ENCODE measurements at regions not wholly inside any gene's neighbourhood (a gene's known extent, or its start where the extent isn't known, plus 50 kb on each side); places are given as distances from the start of the nearest gene placed in this dataset.

DNA sequence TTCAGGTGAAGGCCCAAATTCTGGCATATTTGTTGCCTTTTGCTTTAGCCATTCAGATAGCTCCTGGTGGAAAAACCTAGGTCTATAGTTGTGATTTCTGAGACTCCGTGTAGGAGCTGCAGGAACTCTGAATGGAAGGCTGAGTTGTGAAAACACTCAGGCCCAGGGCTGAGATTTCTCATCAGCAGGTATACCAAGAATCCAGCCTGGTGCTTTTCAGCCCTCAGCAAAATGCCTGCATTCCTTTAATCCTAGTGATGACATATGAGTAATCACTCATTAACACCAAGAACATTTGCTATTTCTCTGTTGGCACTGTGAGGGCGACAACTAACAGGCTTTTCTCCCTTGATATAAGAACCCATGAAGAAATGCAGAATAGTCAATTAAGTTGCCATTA is 546.1 kb upstream of the MAN1A1 start:
- ATAC-seq (no peak), DNase-seq (no peak)
- H3K9me3 ChIP-seq, result no peaks in the 10 kb centered on the region
- H3K4me3 ChIP-seq, result no peak overlapping the region
- intact Hi-C loops (cut with DNase I), result no loop called here
- H3K4me1 ChIP-seq, result no peaks in the 10 kb centered on the region
- H3K27me3 ChIP-seq (ENCODE audit: low read depth), result no peaks in the 10 kb centered on the region
- no peak overlapping the region for H3K27ac ChIP-seq
- no peaks in the 10 kb centered on the region for H3K36me3 ChIP-seq
- TF ChIP-seq, protein P1, sequence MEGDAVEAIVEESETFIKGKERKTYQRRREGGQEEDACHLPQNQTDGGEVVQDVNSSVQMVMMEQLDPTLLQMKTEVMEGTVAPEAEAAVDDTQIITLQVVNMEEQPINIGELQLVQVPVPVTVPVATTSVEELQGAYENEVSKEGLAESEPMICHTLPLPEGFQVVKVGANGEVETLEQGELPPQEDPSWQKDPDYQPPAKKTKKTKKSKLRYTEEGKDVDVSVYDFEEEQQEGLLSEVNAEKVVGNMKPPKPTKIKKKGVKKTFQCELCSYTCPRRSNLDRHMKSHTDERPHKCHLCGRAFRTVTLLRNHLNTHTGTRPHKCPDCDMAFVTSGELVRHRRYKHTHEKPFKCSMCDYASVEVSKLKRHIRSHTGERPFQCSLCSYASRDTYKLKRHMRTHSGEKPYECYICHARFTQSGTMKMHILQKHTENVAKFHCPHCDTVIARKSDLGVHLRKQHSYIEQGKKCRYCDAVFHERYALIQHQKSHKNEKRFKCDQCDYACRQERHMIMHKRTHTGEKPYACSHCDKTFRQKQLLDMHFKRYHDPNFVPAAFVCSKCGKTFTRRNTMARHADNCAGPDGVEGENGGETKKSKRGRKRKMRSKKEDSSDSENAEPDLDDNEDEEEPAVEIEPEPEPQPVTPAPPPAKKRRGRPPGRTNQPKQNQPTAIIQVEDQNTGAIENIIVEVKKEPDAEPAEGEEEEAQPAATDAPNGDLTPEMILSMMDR (IDR thresholded peaks at IDR 0.05), result no peak

DNA sequence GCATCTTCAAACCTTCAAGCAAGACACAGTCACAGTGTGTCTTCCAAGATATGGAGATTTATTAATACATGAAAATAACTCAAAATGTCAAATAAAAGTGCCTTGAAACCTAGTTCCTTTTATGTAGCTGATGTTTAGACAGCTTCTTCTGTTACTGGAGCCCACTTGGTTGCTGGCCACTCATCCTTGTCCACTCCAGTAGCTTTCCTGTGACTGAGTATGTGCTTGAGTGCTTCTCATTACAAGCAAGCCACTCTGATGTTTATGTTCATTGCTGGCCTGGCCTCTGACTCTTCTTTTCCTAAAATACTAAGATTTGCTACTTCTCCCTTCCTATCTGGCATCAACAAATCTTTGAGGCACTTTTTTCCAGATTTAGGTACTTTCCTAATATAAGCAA is 545.2 kb upstream of the MAN1A1 start:
- DNase-seq, result no peak
- no peaks in the 10 kb centered on the region for H3K27me3 ChIP-seq (ENCODE audit: low read depth)

DNA sequence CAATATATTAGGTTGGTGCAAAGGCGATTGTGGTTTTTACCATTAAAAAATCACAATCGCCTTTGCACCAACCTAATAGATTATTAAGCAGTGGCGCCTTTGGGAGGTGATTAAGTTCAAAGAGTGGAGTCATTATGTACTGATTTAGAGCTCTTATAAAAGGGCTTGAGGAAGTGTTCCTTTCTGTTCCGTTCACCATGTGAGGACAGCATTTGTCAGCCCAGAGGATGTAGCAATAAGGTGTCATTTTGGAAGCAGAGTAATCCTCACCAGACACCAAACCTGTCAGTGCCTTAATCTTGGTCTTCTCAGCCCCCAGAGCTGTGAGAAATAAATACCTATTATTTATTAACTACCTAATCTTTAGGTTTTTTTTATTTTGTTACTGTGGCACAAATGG is 542.1 kb upstream of the MAN1A1 start:
- intact Hi-C loops (cut with DNase I), result no loop called here
- no peak for ATAC-seq

More for the DNA sequence above, 545.2 kb upstream of the MAN1A1 start:
- no peak overlapping the region for H3K27ac ChIP-seq
- H3K9me3 ChIP-seq, result no peaks in the 10 kb centered on the region
- intact Hi-C loops (cut with DNase I), result no loop called here
- H3K4me1 ChIP-seq, result no peaks in the 10 kb centered on the region
- TF ChIP-seq, protein P1 (IDR thresholded peaks at IDR 0.05), result no peak
- H3K4me3 ChIP-seq, result no peak overlapping the region
- H3K36me3 ChIP-seq, result no peaks in the 10 kb centered on the region
- no peak for ATAC-seq

DNA sequence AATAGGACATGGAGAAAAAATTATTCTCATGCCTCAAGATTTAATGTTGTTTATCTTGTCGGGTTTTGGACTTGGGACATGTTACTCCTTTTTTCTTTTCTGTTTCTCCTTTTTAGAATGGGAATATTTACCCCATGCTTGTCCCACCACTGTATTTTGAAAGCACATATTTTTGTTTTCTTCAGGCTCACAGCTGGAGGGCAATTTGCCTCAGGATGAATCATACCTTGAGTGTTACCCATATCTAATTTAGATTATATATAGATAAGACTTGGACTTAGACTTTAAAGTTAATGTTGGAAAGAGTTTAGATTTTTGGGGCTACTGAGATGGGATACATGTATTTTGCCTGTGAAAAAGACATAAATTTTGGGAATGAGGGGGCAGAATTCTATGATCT is 541.6 kb upstream of the MAN1A1 start:
- no peaks in the 10 kb centered on the region for H3K27me3 ChIP-seq (ENCODE audit: low read depth)
- no peaks in the 10 kb centered on the region for H3K9me3 ChIP-seq
- DNase-seq, result no peak
- no peaks in the 10 kb centered on the region for H3K4me1 ChIP-seq
- H3K27ac ChIP-seq, result no peak overlapping the region
- TF ChIP-seq, protein P1 (IDR thresholded peaks at IDR 0.05), result no peak
- no peak for ATAC-seq
- intact Hi-C loops (cut with DNase I), result no loop called here
- no peaks in the 10 kb centered on the region for H3K36me3 ChIP-seq
- no peak overlapping the region for H3K4me3 ChIP-seq

More for the DNA sequence above, 542.1 kb upstream of the MAN1A1 start:
- H3K4me3 ChIP-seq, result no peak overlapping the region
- H3K4me1 ChIP-seq, result no peaks in the 10 kb centered on the region
- no peaks in the 10 kb centered on the region for H3K9me3 ChIP-seq
- no peak overlapping the region for H3K27ac ChIP-seq
- TF ChIP-seq, protein P1 (IDR thresholded peaks at IDR 0.05), result no peak
- H3K27me3 ChIP-seq (ENCODE audit: low read depth), result no peaks in the 10 kb centered on the region
- no peaks in the 10 kb centered on the region for H3K36me3 ChIP-seq
- no peak for DNase-seq

DNA sequence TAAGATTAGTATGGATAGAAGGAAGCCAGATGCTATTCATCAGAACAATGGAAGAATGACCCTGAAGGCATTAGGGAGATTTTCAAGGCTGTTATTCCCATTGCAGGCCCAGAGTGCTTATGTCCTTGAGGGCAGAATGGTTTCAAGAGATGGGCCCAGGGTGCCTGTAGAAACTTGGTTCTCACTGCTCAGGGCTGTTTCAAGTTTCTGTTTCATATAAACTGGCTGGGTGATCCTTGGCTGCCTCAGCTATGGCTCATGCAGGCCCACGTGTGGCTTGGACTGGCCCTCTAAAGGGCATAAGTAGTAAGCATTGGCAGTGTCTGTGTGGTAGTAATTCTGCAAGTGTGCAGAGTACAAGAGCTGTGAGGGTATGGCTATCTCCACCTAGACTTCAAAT is 540.9 kb upstream of the MAN1A1 start:
- TF ChIP-seq, protein P1 (IDR thresholded peaks at IDR 0.05), result no peak
- Histone ChIP-seq H3K27ac (no peak overlapping the region), H3K4me1 (no peaks in the 10 kb centered on the region), H3K9me3 (no peaks in the 10 kb centered on the region), H3K27me3 (ENCODE audit: low read depth) (no peaks in the 10 kb centered on the region), H3K4me3 (no peak overlapping the region), H3K36me3 (no peaks in the 10 kb centered on the region)
- intact Hi-C loops (cut with DNase I), result no loop called here
- ATAC-seq (no peak), DNase-seq (no peak)

DNA sequence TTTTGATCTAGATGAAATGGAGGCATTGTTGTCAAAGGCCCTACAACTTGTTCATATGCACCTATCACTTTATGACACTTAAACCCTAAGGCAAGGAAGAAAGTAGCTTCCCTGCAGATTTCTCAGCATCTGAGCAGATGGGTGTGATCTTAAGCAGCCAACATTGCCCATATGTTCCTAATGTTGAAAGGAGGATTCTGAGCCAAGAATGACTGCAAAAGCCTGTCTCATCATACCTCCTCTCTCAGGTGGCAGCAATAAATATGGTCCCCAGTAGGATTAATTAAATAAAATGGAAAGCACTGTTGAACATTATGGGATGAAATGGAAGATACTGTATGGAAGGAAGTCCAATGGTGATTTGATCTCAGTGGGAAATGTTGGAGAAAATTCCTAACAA is 538.1 kb upstream of the MAN1A1 start:
- Histone ChIP-seq H3K27ac (no peak overlapping the region), H3K36me3 (no peaks in the 10 kb centered on the region), H3K27me3 (ENCODE audit: low read depth) (no peaks in the 10 kb centered on the region), H3K9me3 (peaks cover 3% of the 10 kb centered on the region), H3K4me1 (no peaks in the 10 kb centered on the region), H3K4me3 (no peak overlapping the region)
- DNase-seq (no peak), ATAC-seq (no peak)
- intact Hi-C loops (cut with DNase I), result no loop called here
- TF ChIP-seq, protein P1 (IDR thresholded peaks at IDR 0.05), result no peak

Data from lower lobe of right lung (tissue), 2 donors.